ENCODE measurements at regions not wholly inside any gene's neighbourhood (a gene's known extent, or its start where the extent isn't known, plus 50 kb on each side); places are given as distances from the start of the nearest gene placed in this dataset.

DNA sequence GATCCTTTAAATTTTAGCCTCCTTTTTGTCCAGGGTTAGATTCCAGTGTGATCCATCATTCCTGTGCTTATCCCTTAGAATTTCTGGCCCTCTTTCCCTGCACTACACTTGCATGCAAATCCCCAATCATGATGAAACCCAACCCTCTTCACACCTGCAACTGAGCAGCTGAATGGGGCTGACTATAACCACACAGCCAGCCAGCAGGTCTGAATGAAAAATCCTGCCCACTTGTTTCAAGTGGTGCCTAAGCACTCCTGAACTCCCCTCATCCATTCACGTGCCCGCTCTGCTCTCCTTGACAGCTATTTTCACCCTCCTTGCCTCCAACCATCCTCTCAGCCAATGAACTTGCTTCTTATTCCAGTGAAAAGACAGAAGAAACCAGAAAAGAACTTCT is 80.5 kb upstream of the AFF3 start:
- TF ChIP-seq, protein P1, sequence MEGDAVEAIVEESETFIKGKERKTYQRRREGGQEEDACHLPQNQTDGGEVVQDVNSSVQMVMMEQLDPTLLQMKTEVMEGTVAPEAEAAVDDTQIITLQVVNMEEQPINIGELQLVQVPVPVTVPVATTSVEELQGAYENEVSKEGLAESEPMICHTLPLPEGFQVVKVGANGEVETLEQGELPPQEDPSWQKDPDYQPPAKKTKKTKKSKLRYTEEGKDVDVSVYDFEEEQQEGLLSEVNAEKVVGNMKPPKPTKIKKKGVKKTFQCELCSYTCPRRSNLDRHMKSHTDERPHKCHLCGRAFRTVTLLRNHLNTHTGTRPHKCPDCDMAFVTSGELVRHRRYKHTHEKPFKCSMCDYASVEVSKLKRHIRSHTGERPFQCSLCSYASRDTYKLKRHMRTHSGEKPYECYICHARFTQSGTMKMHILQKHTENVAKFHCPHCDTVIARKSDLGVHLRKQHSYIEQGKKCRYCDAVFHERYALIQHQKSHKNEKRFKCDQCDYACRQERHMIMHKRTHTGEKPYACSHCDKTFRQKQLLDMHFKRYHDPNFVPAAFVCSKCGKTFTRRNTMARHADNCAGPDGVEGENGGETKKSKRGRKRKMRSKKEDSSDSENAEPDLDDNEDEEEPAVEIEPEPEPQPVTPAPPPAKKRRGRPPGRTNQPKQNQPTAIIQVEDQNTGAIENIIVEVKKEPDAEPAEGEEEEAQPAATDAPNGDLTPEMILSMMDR (IDR thresholded peaks at IDR 0.05; ENCODE audit: unreplicated experiment), result no peak
- Mint-ChIP-seq H3K27ac (ENCODE audit: unreplicated experiment) (no peak overlapping the region), H3K36me3 (ENCODE audit: low read depth, unreplicated experiment) (no peaks in the 10 kb centered on the region), H3K4me3 (ENCODE audit: unreplicated experiment) (no peak overlapping the region), H3K27me3 (ENCODE audit: unreplicated experiment) (peaks cover 7% of the 10 kb centered on the region), H3K9me3 (ENCODE audit: unreplicated experiment) (no peaks in the 10 kb centered on the region), H3K4me1 (ENCODE audit: unreplicated experiment) (no peaks in the 10 kb centered on the region)
- DNase-seq (ENCODE audit: low spot score), result no peak

DNA sequence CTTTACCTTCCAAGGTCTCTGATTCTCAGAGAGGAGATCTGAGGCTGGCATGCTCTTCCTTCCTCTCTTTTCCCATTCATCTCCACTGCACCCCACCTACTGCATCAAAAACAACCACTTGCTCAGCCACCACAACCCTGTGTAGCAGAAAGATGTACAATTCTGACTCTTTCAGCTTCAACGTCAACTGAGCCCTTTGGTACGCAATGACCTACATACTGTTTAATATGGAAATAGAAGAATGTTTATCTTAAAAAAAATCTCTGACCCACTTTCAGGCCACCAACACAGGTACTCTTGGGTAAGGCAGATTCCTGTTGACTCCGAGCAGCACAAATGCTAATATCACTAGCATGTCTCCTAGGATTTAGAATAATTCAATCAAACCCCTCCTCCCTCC is 76.2 kb upstream of the AFF3 start:
- Mint-ChIP-seq H3K9me3 (ENCODE audit: unreplicated experiment) (no peaks in the 10 kb centered on the region), H3K4me1 (ENCODE audit: unreplicated experiment) (no peaks in the 10 kb centered on the region), H3K36me3 (ENCODE audit: low read depth, unreplicated experiment) (no peaks in the 10 kb centered on the region), H3K4me3 (ENCODE audit: unreplicated experiment) (no peak overlapping the region), H3K27ac (ENCODE audit: unreplicated experiment) (no peak overlapping the region), H3K27me3 (ENCODE audit: unreplicated experiment) (peaks cover 6% of the 10 kb centered on the region)
- no peak for DNase-seq (ENCODE audit: low spot score)
- TF ChIP-seq, protein P1 (IDR thresholded peaks at IDR 0.05; ENCODE audit: unreplicated experiment), result no peak

DNA sequence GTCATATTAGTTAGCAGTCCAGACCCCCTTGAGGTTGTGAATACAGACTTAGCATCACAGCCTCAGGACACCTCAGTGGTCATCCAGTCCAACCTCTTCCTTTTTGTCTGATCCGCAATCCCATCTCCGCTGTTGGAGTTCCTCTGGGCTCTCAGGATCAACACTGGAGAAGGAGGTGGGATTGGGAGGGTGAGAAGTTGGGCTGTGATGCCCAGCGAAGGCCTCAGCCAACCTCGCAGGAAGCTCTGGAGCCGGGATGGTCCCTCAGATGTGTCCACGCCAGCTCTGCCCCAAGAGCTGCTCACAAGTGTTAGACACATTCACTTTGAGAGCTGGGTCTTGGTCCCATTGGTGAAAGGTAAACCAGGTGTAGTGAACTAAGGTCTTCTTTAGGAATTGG is 74.9 kb upstream of the AFF3 start:
- H3K27me3 Mint-ChIP-seq (ENCODE audit: unreplicated experiment), result no peaks in the 10 kb centered on the region
- H3K36me3 Mint-ChIP-seq (ENCODE audit: low read depth, unreplicated experiment), result no peaks in the 10 kb centered on the region
- no peaks in the 10 kb centered on the region for H3K4me1 Mint-ChIP-seq (ENCODE audit: unreplicated experiment)
- no peak overlapping the region for H3K27ac Mint-ChIP-seq (ENCODE audit: unreplicated experiment)
- no peaks in the 10 kb centered on the region for H3K9me3 Mint-ChIP-seq (ENCODE audit: unreplicated experiment)
- TF ChIP-seq, protein P1 (IDR thresholded peaks at IDR 0.05; ENCODE audit: unreplicated experiment), result no peak
- no peak for DNase-seq (ENCODE audit: low spot score)
- H3K4me3 Mint-ChIP-seq (ENCODE audit: unreplicated experiment), result no peak overlapping the region

DNA sequence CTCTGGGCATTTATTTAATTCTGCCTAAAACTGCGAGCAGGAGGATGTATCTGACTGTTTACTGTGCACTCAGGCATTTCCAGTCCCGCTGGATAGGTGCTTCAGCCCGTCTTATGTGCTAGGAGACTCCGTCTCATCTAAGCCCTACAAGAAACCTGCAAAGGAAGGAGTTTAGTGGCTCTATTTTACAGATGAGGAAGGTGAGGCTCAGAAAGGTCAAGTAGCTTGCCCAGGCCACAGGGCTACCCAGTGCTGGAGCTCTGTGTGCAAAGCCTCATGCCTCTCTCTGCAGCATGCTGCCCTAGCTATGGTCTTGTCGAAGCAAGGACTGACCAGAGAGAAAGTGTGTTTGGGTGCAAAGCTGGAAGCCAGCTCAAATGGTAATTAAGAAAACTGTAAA is 73.6 kb upstream of the AFF3 start:
- Mint-ChIP-seq H3K9me3 (ENCODE audit: unreplicated experiment) (no peaks in the 10 kb centered on the region), H3K4me1 (ENCODE audit: unreplicated experiment) (no peaks in the 10 kb centered on the region), H3K36me3 (ENCODE audit: low read depth, unreplicated experiment) (no peaks in the 10 kb centered on the region), H3K27me3 (ENCODE audit: unreplicated experiment) (no peaks in the 10 kb centered on the region), H3K4me3 (ENCODE audit: unreplicated experiment) (no peak overlapping the region), H3K27ac (ENCODE audit: unreplicated experiment) (no peak overlapping the region)
- TF ChIP-seq, protein P1 (IDR thresholded peaks at IDR 0.05; ENCODE audit: unreplicated experiment), result no peak
- DNase-seq (ENCODE audit: low spot score), result no peak

DNA sequence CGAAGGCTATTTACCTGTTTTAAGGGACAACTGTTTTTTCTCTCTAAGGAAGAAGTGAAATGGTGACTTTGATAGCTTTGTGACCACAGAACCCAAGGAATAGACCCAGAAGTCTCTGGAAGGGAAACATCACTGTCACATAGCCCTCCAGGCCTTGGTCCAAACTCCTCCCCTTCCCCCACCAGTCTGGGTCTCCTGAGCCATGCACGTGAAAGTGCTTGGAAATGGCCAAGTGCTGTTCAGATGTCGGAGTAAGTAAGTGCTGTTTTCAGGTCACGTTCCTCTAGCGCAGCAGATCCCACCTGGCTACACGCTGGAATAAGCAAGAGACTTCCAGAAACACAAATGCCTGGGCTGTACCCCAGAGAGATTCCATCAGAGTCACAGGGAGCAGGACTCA is 73.0 kb upstream of the AFF3 start:
- no peak overlapping the region for H3K4me3 Mint-ChIP-seq (ENCODE audit: unreplicated experiment)
- H3K9me3 Mint-ChIP-seq (ENCODE audit: unreplicated experiment), result no peaks in the 10 kb centered on the region
- no peaks in the 10 kb centered on the region for H3K36me3 Mint-ChIP-seq (ENCODE audit: low read depth, unreplicated experiment)
- no peaks in the 10 kb centered on the region for H3K4me1 Mint-ChIP-seq (ENCODE audit: unreplicated experiment)
- DNase-seq (ENCODE audit: low spot score), result no peak
- no peaks in the 10 kb centered on the region for H3K27me3 Mint-ChIP-seq (ENCODE audit: unreplicated experiment)
- no peak overlapping the region for H3K27ac Mint-ChIP-seq (ENCODE audit: unreplicated experiment)
- TF ChIP-seq, protein P1 (IDR thresholded peaks at IDR 0.05; ENCODE audit: unreplicated experiment), result no peak

All from endothelial cell (in vitro differentiated cells).